Lower leg skin (tissue), 4 donors: ENCODE measurements at regions not wholly inside any gene's neighbourhood (a gene's known extent, or its start where the extent isn't known, plus 50 kb on each side); places are given as distances from the start of the nearest gene placed in this dataset.

ENCODE experiments used
- DNase-seq, 2 donors: peaks; one replicate each; pipeline ENCODE4 v3.0.0-alpha.2; 2019; ENCODE audit warnings: low spot score in 2 of 2
- H3K4me3 ChIP-seq: fragments of 200-600 bp; sonication (generic); 2 replicates; pipeline ENCODE4 v1.5.1; 2017; ENCODE audit warnings: mild to moderate bottlenecking, low read depth; ENCODE audit not compliant: poor library complexity, severe bottlenecking
- POLR2A ChIP-seq, 2 donors: fragments of 450-650 bp; IDR thresholded peaks; one replicate each; pipeline ENCODE4 v1.6.1; 2016 to 2017; ENCODE audit warnings: antibody characterized with exemption in 2 of 2, mild to moderate bottlenecking in 1 of 2, moderate library complexity in 1 of 2
- WGBS, 2 donors: methylation state at CpG; one replicate each; pipeline ENCODE4 v1.1.5; 2018; 5-methylcytosine and 5-hydroxymethylcytosine counted together
- intact Hi-C: fragments of 100-400 bp; cut with DNase I; formaldehyde crosslinking; loops from one replicate; pipeline ENCODE4 v1.15.0; 2023; ENCODE audit warnings: low total_unique reads
- TF ChIP-seq, protein P1 (sequence below), 3 donors: fragments of 450-650 bp; IDR thresholded peaks; one replicate each; pipeline ENCODE4 v1.5.1; 2016; ENCODE audit warnings: antibody characterized with exemption in 3 of 3, mild to moderate bottlenecking in 3 of 3, moderate library complexity in 2 of 3

DNA sequence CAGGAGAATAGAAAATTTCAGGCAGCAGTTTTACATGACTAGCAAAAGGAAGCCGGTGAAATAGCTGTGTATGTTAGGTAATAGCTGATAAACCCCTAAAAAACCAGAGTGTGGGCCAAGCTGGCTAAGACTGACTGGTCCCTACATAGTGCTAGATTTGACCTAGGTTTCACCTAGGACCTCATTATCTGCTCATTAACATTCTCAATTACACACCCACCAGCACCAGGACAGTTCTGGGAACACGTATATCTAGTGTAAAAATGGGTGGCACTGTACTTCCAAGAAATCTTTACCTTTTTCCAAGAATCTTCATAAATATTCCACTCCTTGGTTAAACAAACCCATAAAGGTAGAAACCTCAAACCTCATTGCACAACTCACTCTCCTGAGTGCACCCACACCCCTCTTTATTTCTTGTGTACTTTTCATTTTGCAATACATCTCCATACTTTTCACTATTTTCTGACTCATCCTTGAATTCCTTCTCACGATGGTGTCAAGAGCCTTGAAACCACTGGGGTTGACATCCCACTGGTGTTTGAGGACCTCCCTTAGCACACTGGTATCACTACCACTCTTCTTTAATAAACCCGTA is 262.7 kb upstream of the KCNJ16 start:
- TF ChIP-seq POLR2A (IDR thresholded peaks at IDR 0.05): no peak
- TF ChIP-seq, protein P1, sequence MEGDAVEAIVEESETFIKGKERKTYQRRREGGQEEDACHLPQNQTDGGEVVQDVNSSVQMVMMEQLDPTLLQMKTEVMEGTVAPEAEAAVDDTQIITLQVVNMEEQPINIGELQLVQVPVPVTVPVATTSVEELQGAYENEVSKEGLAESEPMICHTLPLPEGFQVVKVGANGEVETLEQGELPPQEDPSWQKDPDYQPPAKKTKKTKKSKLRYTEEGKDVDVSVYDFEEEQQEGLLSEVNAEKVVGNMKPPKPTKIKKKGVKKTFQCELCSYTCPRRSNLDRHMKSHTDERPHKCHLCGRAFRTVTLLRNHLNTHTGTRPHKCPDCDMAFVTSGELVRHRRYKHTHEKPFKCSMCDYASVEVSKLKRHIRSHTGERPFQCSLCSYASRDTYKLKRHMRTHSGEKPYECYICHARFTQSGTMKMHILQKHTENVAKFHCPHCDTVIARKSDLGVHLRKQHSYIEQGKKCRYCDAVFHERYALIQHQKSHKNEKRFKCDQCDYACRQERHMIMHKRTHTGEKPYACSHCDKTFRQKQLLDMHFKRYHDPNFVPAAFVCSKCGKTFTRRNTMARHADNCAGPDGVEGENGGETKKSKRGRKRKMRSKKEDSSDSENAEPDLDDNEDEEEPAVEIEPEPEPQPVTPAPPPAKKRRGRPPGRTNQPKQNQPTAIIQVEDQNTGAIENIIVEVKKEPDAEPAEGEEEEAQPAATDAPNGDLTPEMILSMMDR (IDR thresholded peaks at IDR 0.05): no peak
- DNase-seq: no peak
- intact Hi-C loops: no loop called here
- 78 to 79% methylated on average over 4 of the region's 4 CpGs for WGBS, 2 donors
- no peak overlapping the region for H3K4me3 ChIP-seq

DNA sequence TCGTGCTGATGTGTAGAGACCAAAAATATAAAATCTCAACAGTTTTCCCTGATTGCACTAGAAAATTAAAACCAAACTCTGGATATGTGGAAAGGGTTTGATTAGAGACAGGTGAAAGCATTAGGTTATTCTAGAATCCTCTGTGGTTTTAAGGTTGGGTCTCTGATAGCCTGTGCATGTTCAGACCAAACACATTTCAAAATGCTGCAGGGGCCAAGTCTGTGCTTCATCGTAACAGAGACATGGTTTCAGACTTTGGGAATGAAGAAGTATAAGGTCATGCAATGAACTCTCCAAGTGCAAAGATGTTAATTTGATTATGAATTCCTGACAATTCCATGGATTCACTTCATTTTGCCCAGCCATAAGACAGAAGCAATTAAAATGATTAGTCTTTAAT is 261.0 kb upstream of the KCNJ16 start:
- DNase-seq: no peak
- WGBS, 2 donors: 36 to 45% methylated on average over 2 of the region's 2 CpGs
- no peak overlapping the region for H3K4me3 ChIP-seq
- intact Hi-C loops: no loop called here
- TF ChIP-seq, protein P1 (IDR thresholded peaks at IDR 0.05): no peak
- no peak for TF ChIP-seq POLR2A (IDR thresholded peaks at IDR 0.05)

DNA sequence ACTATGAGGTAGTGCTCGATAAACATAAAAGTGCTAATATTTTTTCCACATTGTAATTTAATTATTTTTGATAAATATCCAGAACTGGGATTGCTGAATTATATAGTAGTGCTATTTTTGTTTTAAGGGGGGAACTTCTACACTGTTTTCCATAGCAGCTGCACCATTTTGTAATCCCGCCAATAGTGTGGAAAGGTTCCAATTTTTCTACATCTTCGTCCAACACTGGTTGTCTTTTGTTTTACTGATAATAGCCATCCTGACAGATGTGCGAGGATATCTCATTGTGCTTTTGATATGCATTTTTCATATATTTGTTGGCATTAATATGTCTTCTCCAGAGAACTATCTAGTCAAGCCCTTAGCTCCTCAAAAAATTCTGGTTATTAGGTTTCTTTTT is 259.6 kb upstream of the KCNJ16 start:
- intact Hi-C loops: no loop called here
- no peak overlapping the region for H3K4me3 ChIP-seq
- TF ChIP-seq, protein P1 (IDR thresholded peaks at IDR 0.05): no peak
- TF ChIP-seq POLR2A (IDR thresholded peaks at IDR 0.05): no peak
- no peak for DNase-seq
- WGBS, 2 donors: 80 to 85% methylated on average over 4 of the region's 4 CpGs

DNA sequence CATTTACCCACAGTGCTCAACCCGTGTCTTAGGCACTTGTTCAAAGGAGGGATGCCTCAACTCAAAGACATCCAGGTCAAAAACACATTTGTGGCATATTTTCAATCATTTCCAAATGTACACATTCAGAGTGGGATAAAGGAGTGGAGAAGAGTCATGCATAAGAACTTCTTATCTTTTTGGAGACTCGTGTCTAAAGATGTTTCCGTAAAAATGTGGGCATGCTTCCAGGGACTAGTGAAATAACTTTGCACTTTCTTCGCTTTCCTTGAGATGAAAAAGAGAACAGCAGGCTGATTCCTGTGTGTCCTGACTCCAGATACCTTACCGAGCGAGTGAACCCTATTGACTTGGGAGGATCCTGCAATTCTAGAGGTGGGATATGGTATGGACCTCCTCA is 256.6 kb upstream of the KCNJ16 start:
- DNase-seq: no peak
- intact Hi-C loops: no loop called here
- WGBS, 2 donors: 64 to 70% methylated on average over 6 of the region's 6 CpGs
- H3K4me3 ChIP-seq: no peak overlapping the region
- TF ChIP-seq, protein P1 (IDR thresholded peaks at IDR 0.05): no peak
- no peak for TF ChIP-seq POLR2A (IDR thresholded peaks at IDR 0.05)

DNA sequence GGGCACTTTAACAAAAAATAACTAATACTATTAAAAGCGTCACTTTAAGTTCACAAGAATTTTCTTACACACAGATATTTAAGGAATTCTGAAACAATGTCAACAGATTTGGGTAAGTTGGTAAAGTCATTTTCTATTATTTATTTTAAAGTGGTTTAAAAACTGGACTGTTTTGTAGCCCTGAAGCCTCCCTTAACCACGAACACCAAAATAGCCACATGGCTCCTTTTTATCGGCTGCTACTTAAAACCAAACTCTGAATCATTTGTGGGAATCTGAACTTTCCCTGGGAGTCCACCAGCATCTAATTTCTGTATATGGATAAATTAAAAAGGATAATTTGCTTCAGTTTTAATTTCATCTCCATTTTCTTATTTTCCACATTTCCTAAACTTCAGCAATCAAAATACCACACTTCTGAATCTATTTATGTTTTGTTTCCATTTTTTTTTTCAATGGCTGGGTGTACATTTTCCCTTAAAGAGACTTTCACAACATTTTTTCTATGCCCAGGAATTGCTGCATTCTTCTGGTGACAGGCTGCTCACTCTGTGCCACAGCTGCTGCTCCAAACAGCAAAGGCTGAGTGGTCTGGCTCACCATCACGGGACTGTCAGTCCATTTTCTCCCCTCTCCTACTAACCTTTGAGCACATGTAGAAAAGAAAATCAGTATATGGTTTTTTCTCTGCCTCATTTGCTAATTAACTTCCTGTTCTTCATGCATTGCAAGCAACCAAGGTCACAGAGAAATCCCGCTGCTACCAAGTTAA is 255.5 kb upstream of the KCNJ16 start:
- intact Hi-C loops: no loop called here
- DNase-seq: no peak
- WGBS, 2 donors: 85 to 86% methylated on average over 5 of the region's 5 CpGs
- H3K4me3 ChIP-seq: no peak overlapping the region
- no peak for TF ChIP-seq POLR2A (IDR thresholded peaks at IDR 0.05)
- TF ChIP-seq, protein P1 (IDR thresholded peaks at IDR 0.05): no peak
